ENCODE measurements at regions not wholly inside any gene's neighbourhood (a gene's known extent, or its start where the extent isn't known, plus 50 kb on each side); places are given as distances from the start of the nearest gene placed in this dataset.
"Not testable (repeated sequence)": the region's sequence is repeated elsewhere in the genome, so short reads cannot be mapped to it uniquely, and the experiment has no call there.

GRCh38 chr22:11065876-11066457 is 4462.0 kb upstream of the OR11H1 start:
- TF ChIP-seq POLR2A (IDR thresholded peaks at IDR 0.05; ENCODE audit: low read depth, low read length); RAD21 (IDR thresholded peaks at IDR 0.05; ENCODE audit: low read length); CTCF (conservative IDR thresholded peaks at IDR 0.05; ENCODE audit: low read depth, low read length); SMC3 (IDR thresholded peaks at IDR 0.05; ENCODE audit: low read depth, low read length); CEBPB (IDR thresholded peaks at IDR 0.05; ENCODE audit: low read depth, low read length); RFX5 (IDR thresholded peaks at IDR 0.05; ENCODE audit: low read depth, low read length); MAFK (IDR thresholded peaks at IDR 0.05; ENCODE audit: low read depth, low read length); MXI1 (IDR thresholded peaks at IDR 0.05; ENCODE audit: borderline replicate concordance, low read depth, low read length): not testable (repeated sequence)

Data from IMR-90 (cell line).